Thoracic aorta (tissue), 2 donors: ENCODE measurements at regions not wholly inside any gene's neighbourhood (a gene's known extent, or its start where the extent isn't known, plus 50 kb on each side); places are given as distances from the start of the nearest gene placed in this dataset.

Experiments
- ATAC-seq: fragments of 150-250 bp; one replicate; pipeline ENCODE4 v1.8.0; 2017; ENCODE audit warnings: low read depth; ENCODE audit not compliant: insufficient number of reproducible peaks, low FRiP score
- DNase-seq: peaks from one replicate; pipeline ENCODE4 v3.0.0-alpha.2; 2020; ENCODE audit warnings: low spot score
- H3K27ac ChIP-seq, 2 donors: fragments of 200-600 bp; sonication (generic); 1 replicate in 1 of 2; 2 replicates in 1 of 2; pipeline ENCODE4 v1.5.1; 2016; ENCODE audit warnings: mild to moderate bottlenecking in 2 of 2, moderate library complexity in 2 of 2
- H3K27me3 ChIP-seq: fragments of 200-600 bp; sonication (generic); replicated peaks from 2 replicates; pipeline ENCODE4 v1.6.0; 2016; ENCODE audit warnings: mild to moderate bottlenecking; ENCODE audit not compliant: insufficient read depth
- H3K36me3 ChIP-seq: fragments of 200-600 bp; sonication (generic); one replicate; pipeline ENCODE4 v1.5.1; 2016
- H3K4me1 ChIP-seq, 2 donors: fragments of 200-600 bp; sonication (generic); 1 replicate in 1 of 2; 2 replicates in 1 of 2; pipeline versions ENCODE4 v1.5.1 to v1.6.0; 2016; ENCODE audit warnings: low read depth in 2 of 2, mild to moderate bottlenecking in 1 of 2; ENCODE audit not compliant: control insufficient read depth in 1 of 2
- H3K4me3 ChIP-seq: fragments of 200-600 bp; sonication (generic); 2 replicates; pipeline ENCODE4 v1.5.1; 2016; ENCODE audit warnings: mild to moderate bottlenecking
- H3K9me3 ChIP-seq: fragments of 200-600 bp; sonication (generic); 2 replicates; pipeline ENCODE4 v1.5.1; 2016
- CTCF ChIP-seq: fragments of 200-600 bp; sonication (generic); IDR thresholded peaks from one replicate; pipeline ENCODE4 v1.5.1; 2019; ENCODE audit warnings: antibody characterized with exemption

- no peaks in the 10 kb centered on the region for H3K36me3 ChIP-seq
- DNase-seq (no peak), ATAC-seq (no peak)
- H3K9me3 ChIP-seq, result no peaks in the 10 kb centered on the region
- TF ChIP-seq CTCF, result no peak
- H3K4me3 ChIP-seq, result no peak overlapping the region
- no peaks in the 10 kb centered on the region for H3K27me3 ChIP-seq
- H3K4me1 ChIP-seq, result no peaks in the 10 kb centered on the region
- no peak overlapping the region for H3K27ac ChIP-seq
Observed at GRCh38 chr3:193803288-193803687, 210.3 kb downstream of the OPA1 start.

- H3K4me1 ChIP-seq, result no peaks in the 10 kb centered on the region
- no peak overlapping the region for H3K4me3 ChIP-seq
- H3K27me3 ChIP-seq, result no peaks in the 10 kb centered on the region
- ATAC-seq (no peak), DNase-seq (no peak)
- H3K27ac ChIP-seq, result no peak overlapping the region
- TF ChIP-seq CTCF, result no peak
- H3K9me3 ChIP-seq, result no peaks in the 10 kb centered on the region
- no peaks in the 10 kb centered on the region for H3K36me3 ChIP-seq
Observed at GRCh38 chr3:193805448-193805847, 212.4 kb downstream of the OPA1 start.

GRCh38 chr3:193808317-193808716, 215.3 kb downstream of the OPA1 start:
- H3K9me3 ChIP-seq, result no peaks in the 10 kb centered on the region
- no peak overlapping the region for H3K27ac ChIP-seq
- no peaks in the 10 kb centered on the region for H3K27me3 ChIP-seq
- no peaks in the 10 kb centered on the region for H3K36me3 ChIP-seq
- no peak for TF ChIP-seq CTCF
- no peaks in the 10 kb centered on the region for H3K4me1 ChIP-seq
- ATAC-seq, result no peak
- H3K4me3 ChIP-seq, result no peak overlapping the region
- no peak for DNase-seq

- H3K4me1 ChIP-seq, result no peaks in the 10 kb centered on the region
- H3K4me3 ChIP-seq, result no peak overlapping the region
- H3K36me3 ChIP-seq, result no peaks in the 10 kb centered on the region
- no peak for ATAC-seq
- no peaks in the 10 kb centered on the region for H3K9me3 ChIP-seq
- H3K27me3 ChIP-seq, result no peaks in the 10 kb centered on the region
- no peak for DNase-seq
- no peak overlapping the region for H3K27ac ChIP-seq
- TF ChIP-seq CTCF, result no peak
Observed at GRCh38 chr3:193809106-193809505, 216.1 kb downstream of the OPA1 start.

- Histone ChIP-seq H3K36me3 (no peaks in the 10 kb centered on the region), H3K4me1 (peaks cover 0 to 5% of the 10 kb centered on the region in 2 donors), H3K27me3 (no peaks in the 10 kb centered on the region), H3K4me3 (no peak overlapping the region), H3K27ac (no peak overlapping the region), H3K9me3 (no peaks in the 10 kb centered on the region)
- DNase-seq (no peak), ATAC-seq (no peak)
- no peak for TF ChIP-seq CTCF
Observed at GRCh38 chr3:193812078-193812725, 219.2 kb downstream of the OPA1 start.
